ENCODE measurements at regions not wholly inside any gene's neighbourhood (a gene's known extent, or its start where the extent isn't known, plus 50 kb on each side); places are given as distances from the start of the nearest gene placed in this dataset.

- TF ChIP-seq CTCF (IDR thresholded peaks at IDR 0.05) = no peak
- TF ChIP-seq POLR2A (IDR thresholded peaks at IDR 0.05) = no peak
Measured at GRCh38 chr5:122665051-122665450, 109.8 kb upstream of the SNX2 start.
